Astrocyte (in vitro differentiated cells and primary cell): ENCODE measurements at regions not wholly inside any gene's neighbourhood (a gene's known extent, or its start where the extent isn't known, plus 50 kb on each side); places are given as distances from the start of the nearest gene placed in this dataset.

Experiments
- EZH2 ChIP-seq: IDR thresholded peaks from 2 replicates; pipeline ENCODE4 v1.6.1; 2012; ENCODE audit warnings: mild to moderate bottlenecking, low read length, inconsistent platforms; ENCODE audit not compliant: insufficient read depth
- TF ChIP-seq, protein P1 (sequence below): IDR thresholded peaks from 2 replicates; pipeline ENCODE4 v1.5.1; 2011; ENCODE audit warnings: low read depth, mild to moderate bottlenecking, inconsistent platforms, low read length, moderate library complexity; ENCODE audit not compliant: insufficient read depth

- TF ChIP-seq, protein P1, sequence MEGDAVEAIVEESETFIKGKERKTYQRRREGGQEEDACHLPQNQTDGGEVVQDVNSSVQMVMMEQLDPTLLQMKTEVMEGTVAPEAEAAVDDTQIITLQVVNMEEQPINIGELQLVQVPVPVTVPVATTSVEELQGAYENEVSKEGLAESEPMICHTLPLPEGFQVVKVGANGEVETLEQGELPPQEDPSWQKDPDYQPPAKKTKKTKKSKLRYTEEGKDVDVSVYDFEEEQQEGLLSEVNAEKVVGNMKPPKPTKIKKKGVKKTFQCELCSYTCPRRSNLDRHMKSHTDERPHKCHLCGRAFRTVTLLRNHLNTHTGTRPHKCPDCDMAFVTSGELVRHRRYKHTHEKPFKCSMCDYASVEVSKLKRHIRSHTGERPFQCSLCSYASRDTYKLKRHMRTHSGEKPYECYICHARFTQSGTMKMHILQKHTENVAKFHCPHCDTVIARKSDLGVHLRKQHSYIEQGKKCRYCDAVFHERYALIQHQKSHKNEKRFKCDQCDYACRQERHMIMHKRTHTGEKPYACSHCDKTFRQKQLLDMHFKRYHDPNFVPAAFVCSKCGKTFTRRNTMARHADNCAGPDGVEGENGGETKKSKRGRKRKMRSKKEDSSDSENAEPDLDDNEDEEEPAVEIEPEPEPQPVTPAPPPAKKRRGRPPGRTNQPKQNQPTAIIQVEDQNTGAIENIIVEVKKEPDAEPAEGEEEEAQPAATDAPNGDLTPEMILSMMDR = no peak
- TF ChIP-seq EZH2 = no peak
Measured at GRCh38 chr9:81767921-81768320, 78.6 kb upstream of the TLE1 start.
